HG03066 (cell line): ENCODE measurements at regions not wholly inside any gene's neighbourhood (a gene's known extent, or its start where the extent isn't known, plus 50 kb on each side); places are given as distances from the start of the nearest gene placed in this dataset.

Experiments
- ATAC-seq: cut with Tn5 transposase; IDR thresholded peaks from one replicate; pipeline ENCODE4 v1.9.1; 2021; ENCODE audit warnings: low read depth; ENCODE audit not compliant: unreplicated experiment

GRCh38 chr10:70939441-70940003 lies 51.2 kb upstream of the PCBD1 start:
- no peak for ATAC-seq

- ATAC-seq = no peak
Observed at GRCh38 chr10:70940834-70941568, 52.6 kb upstream of the PCBD1 start.

DNA sequence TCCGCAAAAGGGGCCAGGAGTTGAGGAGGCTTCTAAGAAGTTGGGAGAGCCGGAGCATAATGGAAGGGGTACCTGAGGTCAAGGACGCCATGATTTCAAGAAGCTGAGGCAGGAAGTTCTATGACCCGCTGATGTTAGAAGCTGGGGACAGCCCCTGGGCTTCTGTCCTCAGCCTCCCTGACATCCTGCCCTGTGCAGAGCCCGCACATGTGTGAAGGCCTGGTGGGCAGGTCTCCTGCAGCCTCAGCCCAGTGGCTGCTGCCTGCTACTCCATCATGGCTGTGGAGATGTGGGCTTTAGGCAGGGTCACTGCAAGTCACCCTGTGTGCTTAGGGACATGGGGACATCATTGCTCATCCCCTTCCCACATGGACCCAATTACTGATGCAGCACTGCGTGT lies 53.8 kb upstream of the PCBD1 start:
- ATAC-seq = no peak

DNA sequence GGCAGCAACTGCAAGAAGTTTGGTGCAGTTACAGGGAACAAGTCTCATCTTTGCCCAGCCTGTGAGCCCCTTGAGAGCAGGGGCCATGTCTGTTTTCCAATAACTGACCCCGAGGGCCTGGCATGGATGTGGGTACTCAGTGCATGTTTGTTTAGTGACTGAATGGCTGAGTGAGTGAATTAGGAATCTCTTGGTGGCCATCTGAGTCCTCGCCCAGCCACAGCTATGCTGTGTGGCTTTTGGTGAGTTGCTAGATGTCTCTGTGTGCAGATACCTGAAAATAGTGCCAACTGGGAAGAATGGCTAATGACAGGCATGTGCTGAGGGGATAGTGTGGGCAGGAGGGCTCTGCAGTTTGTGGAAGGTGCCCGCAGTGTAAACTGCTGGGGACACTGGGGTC lies 54.4 kb upstream of the PCBD1 start:
- ATAC-seq = no peak

GRCh38 chr10:70943249-70943648 lies 54.9 kb upstream of the PCBD1 start:
- ATAC-seq = no peak

DNA sequence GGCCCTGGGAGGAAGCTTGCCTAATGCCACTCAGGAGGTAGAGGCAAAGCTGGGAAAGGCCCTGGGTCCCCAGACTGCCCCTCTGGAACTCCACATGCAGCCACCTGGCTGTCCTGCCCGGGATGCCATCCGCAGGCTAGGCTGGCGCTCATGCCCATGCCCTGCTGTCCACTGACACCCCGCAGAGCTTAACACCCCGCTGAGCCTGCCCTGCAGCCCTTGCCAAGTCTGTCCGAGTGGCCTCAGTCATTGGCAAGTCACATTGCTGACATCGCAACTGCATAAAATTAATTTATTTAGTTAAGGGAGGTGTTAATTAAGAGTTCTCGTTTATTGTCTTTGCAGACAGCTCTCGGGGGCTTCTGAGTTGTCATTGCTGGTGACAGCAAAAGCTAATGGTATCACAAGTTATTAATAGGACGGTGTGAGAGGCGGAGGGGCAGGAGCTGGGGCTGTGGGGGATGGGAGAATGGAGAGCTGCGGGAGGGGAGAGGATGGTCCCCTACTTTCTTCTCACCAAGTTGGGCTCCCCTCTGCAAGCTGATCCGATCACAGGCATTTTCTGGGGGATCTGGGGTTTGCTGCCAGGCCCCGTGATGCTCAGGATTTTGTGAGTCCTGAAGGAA lies 55.6 kb upstream of the PCBD1 start:
- no peak for ATAC-seq

DNA sequence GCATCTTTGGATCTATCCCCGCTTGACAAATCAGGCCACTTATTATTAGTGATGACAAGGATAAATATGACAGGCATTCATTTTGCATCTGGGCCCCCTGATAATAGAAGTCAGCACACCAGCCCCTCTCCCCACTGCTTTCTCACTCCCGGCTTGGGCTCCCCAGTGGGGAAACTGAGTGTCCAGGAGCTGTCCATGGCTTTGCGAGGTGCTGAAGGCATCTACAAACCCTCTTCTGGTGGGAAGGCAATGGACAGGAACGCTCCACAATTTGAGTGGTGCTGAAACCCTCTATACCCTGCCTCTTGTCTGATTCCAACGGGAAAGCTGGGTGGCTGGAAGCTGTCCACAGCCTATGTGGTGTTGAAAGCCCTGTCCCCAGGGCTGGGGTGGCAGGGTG lies 61.7 kb upstream of the PCBD1 start:
- no peak for ATAC-seq

DNA sequence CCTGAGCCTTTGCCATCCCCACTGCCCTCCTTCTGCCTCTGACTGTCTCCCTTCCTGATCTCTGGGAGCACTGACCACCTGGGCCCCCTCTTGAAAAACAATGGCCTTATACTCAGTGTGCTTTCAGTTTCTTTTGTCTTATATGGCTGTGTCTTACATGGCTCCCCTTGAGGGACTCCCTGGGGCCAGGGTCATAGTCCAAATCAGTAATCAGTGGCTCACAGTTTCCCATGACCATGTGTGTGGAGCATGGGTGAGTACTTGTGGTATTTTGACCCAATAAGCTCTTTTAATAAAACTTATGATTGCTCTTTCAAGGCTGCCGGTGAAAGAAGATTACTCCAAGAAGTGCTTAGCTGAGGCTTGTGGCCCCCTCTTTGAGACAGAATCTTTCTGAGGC lies 62.4 kb upstream of the PCBD1 start:
- no peak for ATAC-seq

DNA sequence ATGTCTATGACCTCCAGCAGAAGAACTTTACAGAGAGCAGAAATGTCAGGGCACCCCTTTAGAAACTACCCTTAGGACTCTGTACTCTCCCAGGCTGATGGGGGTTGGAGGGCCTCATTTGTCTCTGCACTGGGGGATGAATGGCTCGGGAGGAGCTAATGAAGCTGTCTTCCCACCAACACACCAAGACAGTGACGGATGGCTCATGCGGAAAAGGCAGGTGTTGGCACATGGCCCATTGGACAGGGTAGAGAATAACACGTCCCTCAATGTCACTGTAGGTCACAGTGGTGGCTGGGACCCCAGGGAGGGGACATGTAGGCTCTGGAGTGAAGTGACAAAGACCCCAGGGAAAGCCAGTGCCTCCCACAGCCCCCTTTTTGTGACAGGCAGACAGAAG lies 64.0 kb upstream of the PCBD1 start:
- no peak for ATAC-seq

DNA sequence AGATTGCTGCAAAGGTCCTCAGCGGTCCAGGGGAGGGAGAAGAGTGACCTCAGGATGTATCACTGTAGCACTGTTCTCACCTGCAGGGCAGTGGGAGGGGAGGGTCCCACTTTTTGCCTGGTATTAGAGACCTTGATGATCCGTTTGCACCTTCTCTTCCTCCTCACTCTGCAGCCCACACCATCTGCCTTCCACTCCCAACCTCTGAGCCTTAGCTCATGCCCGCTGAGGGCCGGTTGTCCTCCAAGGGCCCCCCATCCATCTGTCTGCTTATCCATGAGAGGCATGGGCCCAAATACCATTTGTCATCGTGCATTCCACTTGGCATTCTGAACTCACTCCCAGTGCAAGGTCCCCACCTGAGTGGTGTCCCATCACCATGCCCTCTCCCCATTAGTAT lies 64.6 kb upstream of the PCBD1 start:
- no peak for ATAC-seq

- no peak for ATAC-seq
Observed at GRCh38 chr10:70954381-70955176, 66.2 kb upstream of the PCBD1 start.

DNA sequence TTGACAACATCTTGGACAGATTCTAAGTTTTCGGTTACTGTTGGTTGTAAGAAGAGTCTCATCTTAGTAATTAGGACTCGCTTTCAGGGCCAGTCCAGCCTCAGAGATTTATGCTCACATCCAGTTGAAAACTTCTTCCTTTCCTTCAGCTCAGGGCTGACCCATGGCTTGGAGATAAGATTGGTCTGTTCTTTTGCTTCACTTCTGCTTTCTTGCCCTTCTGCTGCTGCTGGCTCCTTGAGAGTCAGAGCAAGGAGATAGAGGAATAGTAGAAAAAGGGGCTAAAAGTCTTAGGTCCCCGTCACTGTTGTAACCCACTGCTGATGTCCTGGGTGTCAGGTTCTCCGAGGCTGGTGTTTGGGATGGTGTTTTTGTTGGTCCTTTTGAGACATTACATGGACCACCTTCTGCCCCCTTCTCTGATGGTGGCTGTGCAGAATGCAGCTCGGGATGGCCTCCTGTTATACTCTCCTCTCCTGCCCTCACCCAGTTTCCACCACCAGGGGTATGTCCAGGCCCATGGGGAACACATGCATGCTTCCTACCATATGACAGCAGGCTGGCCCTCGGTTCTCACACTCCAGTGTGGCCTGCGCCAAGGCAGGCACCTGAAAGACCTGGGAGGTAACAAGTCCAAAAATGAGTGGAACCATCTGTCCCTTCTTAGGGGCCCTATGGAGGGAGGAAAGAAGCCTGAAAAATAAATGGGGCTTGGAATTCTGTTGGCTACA lies 67.8 kb upstream of the PCBD1 start:
- ATAC-seq = no peak

DNA sequence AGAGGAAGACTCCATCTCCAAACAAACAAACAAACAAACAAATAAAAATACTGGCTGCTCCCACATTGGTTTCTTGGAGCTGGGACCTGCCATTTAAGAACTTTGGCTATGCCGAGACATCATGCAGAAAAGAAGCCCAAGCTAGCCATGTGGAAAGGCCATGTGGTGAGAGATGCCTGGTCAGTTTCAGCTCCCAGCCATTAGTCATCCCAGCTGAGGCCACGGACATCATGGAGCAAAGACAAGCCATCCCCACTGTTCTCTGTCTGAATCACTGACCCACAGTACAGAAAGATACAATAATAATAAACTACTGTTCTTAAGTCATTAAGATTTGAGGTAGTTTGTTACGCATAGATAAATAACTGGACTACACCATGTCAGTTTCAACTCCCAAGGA lies 70.0 kb upstream of the PCBD1 start:
- no peak for ATAC-seq

GRCh38 chr10:70960316-70960715 lies 72.0 kb upstream of the PCBD1 start:
- no peak for ATAC-seq

DNA sequence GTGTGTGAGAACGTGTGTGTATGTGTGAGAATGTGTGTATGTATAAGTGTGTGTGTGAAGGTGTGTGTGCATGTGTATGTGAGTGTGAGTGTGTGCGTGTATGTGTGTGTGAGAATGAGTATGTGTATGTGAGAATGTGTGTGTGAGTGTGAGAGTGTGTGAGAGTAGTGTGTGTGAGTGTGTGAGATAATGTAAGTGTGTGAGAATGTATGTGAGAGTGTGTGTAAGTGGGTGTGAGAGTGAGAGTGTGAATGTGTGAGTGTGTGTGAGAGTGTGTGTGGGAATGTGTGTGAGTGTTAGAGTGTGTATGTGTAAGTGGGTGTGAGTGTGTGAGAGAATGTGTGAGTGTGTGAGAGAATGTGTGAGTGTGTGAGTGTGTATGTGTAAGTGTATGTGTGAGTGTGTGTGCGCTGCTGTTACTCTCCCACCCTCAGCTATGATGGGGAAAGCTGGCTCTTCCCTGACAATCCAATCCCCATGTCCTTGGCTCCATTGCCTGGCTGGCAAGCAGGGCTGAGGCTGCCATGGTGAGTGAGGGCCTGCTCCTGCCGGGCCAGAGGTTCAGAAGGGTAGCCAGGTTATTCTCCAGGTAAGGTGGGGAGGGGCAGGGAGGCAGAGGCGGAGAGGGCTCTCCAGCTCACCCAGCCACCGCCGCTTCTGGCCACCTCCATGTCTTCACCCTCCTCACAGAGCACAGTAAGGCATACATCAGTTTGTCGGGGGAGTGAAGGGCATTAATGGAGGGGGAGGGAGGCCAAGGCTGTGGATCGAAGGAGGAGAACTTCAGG lies 72.6 kb upstream of the PCBD1 start:
- ATAC-seq = no peak

DNA sequence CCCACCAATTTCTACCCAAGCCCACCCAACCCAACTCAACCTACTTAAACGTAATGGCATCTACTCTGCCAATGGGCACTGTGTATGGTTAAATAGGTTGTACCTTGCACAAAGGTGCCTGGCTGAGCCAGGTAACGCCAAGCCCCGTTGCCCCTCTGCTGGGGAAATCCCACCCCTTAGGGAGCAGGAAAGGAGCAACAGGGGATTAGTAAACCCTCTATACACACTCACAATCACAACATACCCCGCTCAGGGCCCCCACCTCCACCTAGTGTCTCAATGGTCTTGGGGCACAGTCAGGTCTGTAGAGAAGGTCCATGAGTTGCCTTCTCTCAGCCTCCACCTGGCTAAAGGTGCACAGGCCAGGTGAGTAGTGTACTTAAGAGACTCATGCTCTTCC lies 74.3 kb upstream of the PCBD1 start:
- ATAC-seq = no peak

DNA sequence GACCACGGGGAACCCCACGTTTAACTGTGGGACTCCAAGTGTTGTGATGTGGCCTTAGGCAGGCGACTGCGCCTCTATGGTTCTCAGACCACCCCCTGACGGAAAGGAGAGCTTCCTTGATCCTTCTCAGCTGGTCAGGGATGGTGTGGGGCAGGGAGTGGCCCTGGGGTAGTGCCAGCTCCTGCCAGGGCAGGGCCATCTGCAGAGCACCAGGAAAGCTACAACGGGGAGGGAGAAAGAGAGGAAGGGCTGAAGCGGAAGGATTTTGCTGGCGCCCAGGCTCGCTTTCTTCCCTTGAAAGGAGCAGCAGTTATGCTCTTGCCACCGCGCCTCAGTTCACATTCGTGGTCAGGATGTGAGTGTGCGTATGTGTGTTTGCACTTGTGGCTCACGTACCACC lies 74.9 kb upstream of the PCBD1 start:
- ATAC-seq = no peak

GRCh38 chr10:70964245-70964644 lies 75.9 kb upstream of the PCBD1 start:
- no peak for ATAC-seq

- no peak for ATAC-seq
Observed at GRCh38 chr10:70964881-70965280, 76.5 kb upstream of the PCBD1 start.

DNA sequence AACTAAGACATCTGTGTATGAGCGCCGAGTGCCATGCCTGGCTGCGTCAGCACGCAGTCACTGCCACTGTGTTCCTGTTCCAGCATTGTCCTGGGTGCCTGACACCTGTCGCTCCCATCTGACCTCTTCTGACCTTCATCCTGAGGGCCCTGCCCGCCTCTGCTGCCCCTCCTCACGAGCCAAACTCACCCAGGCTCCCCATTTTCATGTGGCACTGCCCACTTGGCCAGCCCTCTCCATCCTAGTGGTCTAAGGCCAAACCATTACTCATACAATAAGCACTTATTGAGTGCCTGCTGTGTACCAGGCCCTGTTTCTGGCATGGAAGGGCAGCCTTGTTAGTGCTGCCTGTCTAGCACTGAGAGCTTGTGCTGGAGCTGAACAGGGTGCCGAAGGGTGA lies 77.2 kb upstream of the PCBD1 start:
- no peak for ATAC-seq
